ENCODE measurements at regions not wholly inside any gene's neighbourhood (a gene's known extent, or its start where the extent isn't known, plus 50 kb on each side); places are given as distances from the start of the nearest gene placed in this dataset.

- no peak for TF ChIP-seq CTCF (IDR thresholded peaks at IDR 0.05; ENCODE audit: insufficient read depth, low read length, poor library complexity, severe bottlenecking)
- H3K27me3 ChIP-seq (ENCODE audit: control insufficient read depth, insufficient read depth, low read length) = no peaks in the 10 kb centered on the region
- H3K36me3 ChIP-seq (ENCODE audit: control insufficient read depth, insufficient read depth, low read length) = no peaks in the 10 kb centered on the region
- no peak for DNase-seq (ENCODE audit: low read depth)
- H3K4me3 ChIP-seq (ENCODE audit: low read depth, low read length) = no peak overlapping the region
Observed at GRCh38 chr5:51990241-51990640, 607.0 kb downstream of the ISL1 start.

GRCh38 chr5:51990661-51991180 is 607.5 kb downstream of the ISL1 start:
- TF ChIP-seq CTCF (IDR thresholded peaks at IDR 0.05; ENCODE audit: insufficient read depth, low read length, poor library complexity, severe bottlenecking) = no peak
- Histone ChIP-seq H3K27me3 (ENCODE audit: control insufficient read depth, insufficient read depth, low read length) (no peaks in the 10 kb centered on the region), H3K4me3 (ENCODE audit: low read depth, low read length) (no peak overlapping the region), H3K36me3 (ENCODE audit: control insufficient read depth, insufficient read depth, low read length) (no peaks in the 10 kb centered on the region)
- no peak for DNase-seq (ENCODE audit: low read depth)

- no peak overlapping the region for H3K4me3 ChIP-seq (ENCODE audit: low read depth, low read length)
- DNase-seq (ENCODE audit: low read depth) = no peak
- H3K36me3 ChIP-seq (ENCODE audit: control insufficient read depth, insufficient read depth, low read length) = no peaks in the 10 kb centered on the region
- no peaks in the 10 kb centered on the region for H3K27me3 ChIP-seq (ENCODE audit: control insufficient read depth, insufficient read depth, low read length)
- no peak for TF ChIP-seq CTCF (IDR thresholded peaks at IDR 0.05; ENCODE audit: insufficient read depth, low read length, poor library complexity, severe bottlenecking)
Observed at GRCh38 chr5:51991940-51992339, 608.7 kb downstream of the ISL1 start.

GRCh38 chr5:51995773-51996306 is 612.6 kb downstream of the ISL1 start:
- no peak for TF ChIP-seq CTCF (IDR thresholded peaks at IDR 0.05; ENCODE audit: insufficient read depth, low read length, poor library complexity, severe bottlenecking)
- DNase-seq (ENCODE audit: low read depth) = no peak
- Histone ChIP-seq H3K27me3 (ENCODE audit: control insufficient read depth, insufficient read depth, low read length) (no peaks in the 10 kb centered on the region), H3K4me3 (ENCODE audit: low read depth, low read length) (no peak overlapping the region), H3K36me3 (ENCODE audit: control insufficient read depth, insufficient read depth, low read length) (no peaks in the 10 kb centered on the region)

GRCh38 chr5:51996356-51996861 is 613.2 kb downstream of the ISL1 start:
- H3K36me3 ChIP-seq (ENCODE audit: control insufficient read depth, insufficient read depth, low read length) = no peaks in the 10 kb centered on the region
- H3K27me3 ChIP-seq (ENCODE audit: control insufficient read depth, insufficient read depth, low read length) = no peaks in the 10 kb centered on the region
- no peak for TF ChIP-seq CTCF (IDR thresholded peaks at IDR 0.05; ENCODE audit: insufficient read depth, low read length, poor library complexity, severe bottlenecking)
- no peak for DNase-seq (ENCODE audit: low read depth)
- no peak overlapping the region for H3K4me3 ChIP-seq (ENCODE audit: low read depth, low read length)

- H3K36me3 ChIP-seq (ENCODE audit: control insufficient read depth, insufficient read depth, low read length) = no peaks in the 10 kb centered on the region
- no peak for TF ChIP-seq CTCF (IDR thresholded peaks at IDR 0.05; ENCODE audit: insufficient read depth, low read length, poor library complexity, severe bottlenecking)
- no peak overlapping the region for H3K4me3 ChIP-seq (ENCODE audit: low read depth, low read length)
- DNase-seq (ENCODE audit: low read depth) = no peak
- no peaks in the 10 kb centered on the region for H3K27me3 ChIP-seq (ENCODE audit: control insufficient read depth, insufficient read depth, low read length)
Observed at GRCh38 chr5:51997500-51997899, 614.3 kb downstream of the ISL1 start.

Data from kidney epithelial cell (primary cell).